ENCODE measurements at regions not wholly inside any gene's neighbourhood (a gene's known extent, or its start where the extent isn't known, plus 50 kb on each side); places are given as distances from the start of the nearest gene placed in this dataset.

DNA sequence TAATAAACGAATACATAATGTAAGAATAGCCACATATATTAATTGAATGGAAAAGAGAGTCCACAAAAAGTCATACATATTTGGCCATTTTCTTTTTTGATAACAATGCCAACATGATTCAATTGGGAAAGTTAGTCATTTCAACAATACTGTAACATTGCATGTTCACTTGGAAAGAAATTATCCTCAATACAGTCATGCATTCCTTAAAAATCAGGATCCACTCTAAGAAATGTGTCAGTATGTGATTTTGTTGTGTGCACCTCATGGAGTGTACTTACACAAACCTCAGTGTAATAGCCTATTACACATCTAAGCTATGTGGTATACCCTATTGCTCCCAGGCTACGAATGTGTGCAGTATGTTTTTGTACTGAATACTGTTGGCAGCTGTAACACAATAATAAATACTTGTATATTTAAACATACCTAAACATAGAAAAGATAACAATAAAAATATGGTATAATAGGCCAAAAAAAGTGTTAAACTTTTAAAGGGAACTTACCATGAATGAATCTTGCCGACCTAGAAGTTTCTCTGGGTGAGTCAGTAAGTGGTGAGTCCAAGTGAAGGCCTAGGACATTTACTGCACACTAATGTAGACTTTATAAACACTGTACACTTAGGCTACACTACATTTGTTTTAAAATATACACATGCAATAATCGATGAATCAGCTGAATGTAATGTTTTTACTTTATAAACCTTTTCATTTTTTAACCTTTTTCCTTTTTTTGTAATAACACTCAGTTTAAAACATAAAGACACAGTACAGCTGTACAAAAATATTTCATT, 806.8 kb downstream of the PCDH18 start:
- TF ChIP-seq, protein P1, sequence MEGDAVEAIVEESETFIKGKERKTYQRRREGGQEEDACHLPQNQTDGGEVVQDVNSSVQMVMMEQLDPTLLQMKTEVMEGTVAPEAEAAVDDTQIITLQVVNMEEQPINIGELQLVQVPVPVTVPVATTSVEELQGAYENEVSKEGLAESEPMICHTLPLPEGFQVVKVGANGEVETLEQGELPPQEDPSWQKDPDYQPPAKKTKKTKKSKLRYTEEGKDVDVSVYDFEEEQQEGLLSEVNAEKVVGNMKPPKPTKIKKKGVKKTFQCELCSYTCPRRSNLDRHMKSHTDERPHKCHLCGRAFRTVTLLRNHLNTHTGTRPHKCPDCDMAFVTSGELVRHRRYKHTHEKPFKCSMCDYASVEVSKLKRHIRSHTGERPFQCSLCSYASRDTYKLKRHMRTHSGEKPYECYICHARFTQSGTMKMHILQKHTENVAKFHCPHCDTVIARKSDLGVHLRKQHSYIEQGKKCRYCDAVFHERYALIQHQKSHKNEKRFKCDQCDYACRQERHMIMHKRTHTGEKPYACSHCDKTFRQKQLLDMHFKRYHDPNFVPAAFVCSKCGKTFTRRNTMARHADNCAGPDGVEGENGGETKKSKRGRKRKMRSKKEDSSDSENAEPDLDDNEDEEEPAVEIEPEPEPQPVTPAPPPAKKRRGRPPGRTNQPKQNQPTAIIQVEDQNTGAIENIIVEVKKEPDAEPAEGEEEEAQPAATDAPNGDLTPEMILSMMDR (IDR thresholded peaks at IDR 0.05) = no peak

DNA sequence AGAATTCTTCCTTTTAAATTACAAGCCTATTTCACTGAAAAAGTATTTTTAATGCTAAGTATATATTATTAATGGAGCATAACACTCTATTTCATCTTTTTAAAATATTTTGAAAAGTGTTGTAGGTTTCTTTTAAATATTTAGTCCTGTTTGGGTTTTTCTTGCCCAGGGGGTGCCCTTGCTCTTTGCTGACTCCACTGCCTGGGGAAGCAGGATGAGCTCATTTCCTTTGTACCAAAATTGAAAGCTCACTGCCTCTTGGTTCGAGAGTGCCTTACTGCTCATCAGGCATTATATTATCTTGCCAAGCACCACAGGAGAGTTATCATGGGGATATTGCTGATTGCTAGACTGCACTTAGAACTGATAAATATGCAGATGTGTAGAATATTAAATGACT, 819.2 kb downstream of the PCDH18 start:
- TF ChIP-seq, protein P1 (IDR thresholded peaks at IDR 0.05) = no peak

DNA sequence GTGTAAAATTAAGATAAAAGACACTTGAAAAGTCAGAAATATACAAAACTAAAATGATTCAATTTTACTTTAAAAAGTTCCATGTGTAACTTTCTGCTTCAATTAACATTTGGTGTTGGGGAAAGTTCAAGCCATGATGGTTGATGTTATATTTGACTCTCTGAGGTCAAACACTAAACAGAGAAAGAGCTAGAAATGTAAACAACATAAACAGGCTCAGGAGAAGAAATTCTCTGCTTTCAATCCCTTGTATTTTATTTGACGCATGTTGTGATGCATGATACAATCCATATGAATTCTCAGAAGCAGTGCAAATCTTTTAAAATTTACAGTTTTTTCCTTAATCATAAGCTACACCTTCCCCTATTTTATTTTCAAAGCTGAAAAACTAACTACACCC, 822.4 kb downstream of the PCDH18 start:
- TF ChIP-seq, protein P1 (IDR thresholded peaks at IDR 0.05) = no peak

DNA sequence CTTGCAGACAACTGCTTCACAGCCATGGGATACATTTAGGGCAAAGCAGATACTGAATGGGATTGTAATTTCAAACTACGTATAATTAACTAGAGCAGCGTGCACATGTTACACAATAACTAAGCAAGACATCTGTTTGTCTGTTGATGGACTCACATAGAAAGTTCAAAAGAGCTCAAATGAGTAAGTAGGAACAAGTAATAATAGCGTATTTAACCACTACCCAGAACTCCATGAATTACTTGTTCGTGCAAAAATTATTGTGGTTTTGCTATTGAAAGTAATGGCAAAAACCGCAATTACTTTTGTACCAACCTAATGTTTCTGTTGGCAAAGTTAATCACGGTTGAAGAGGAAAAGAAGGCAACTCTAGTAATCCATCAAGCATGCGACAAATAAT, 825.4 kb downstream of the PCDH18 start:
- TF ChIP-seq, protein P1 (IDR thresholded peaks at IDR 0.05) = no peak

DNA sequence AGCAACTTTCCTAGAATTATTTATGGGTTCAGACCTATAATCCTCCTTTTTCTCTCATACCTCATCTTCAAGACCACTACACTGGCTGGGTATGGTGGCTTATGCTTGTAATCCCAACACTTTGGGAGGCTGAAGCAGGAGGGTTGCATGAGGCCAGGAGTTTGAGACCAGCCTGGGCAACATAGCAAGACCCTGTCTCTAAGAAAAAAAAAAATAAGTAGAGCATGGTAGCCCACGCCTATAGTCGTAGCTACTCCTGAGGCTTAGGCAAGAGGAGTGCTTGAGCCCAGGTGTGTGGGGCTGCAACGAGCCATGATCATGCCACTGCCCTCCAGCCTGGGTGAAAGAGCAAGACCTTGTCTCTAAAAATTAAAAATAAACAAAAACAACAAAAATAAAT, 832.4 kb downstream of the PCDH18 start:
- TF ChIP-seq, protein P1 (IDR thresholded peaks at IDR 0.05) = no peak

DNA sequence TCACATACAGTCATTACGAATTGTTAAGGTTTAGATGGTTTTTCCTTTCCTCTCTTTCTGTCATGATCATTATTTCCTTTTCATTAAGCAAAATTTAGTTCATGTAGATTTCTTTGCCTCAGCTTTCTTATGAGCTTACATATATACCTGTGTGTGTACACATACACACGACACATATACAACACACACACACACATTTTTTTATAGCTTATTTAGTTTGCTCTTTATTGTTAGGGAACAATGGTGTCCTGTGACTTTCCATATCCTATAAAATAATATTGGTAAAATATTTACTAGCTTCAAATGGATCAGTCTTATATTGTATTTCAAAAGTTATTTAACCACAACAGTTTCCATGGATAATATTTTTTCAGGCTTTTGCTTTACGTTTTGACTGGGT, 840.7 kb downstream of the PCDH18 start:
- TF ChIP-seq, protein P1 (IDR thresholded peaks at IDR 0.05) = no peak

DNA sequence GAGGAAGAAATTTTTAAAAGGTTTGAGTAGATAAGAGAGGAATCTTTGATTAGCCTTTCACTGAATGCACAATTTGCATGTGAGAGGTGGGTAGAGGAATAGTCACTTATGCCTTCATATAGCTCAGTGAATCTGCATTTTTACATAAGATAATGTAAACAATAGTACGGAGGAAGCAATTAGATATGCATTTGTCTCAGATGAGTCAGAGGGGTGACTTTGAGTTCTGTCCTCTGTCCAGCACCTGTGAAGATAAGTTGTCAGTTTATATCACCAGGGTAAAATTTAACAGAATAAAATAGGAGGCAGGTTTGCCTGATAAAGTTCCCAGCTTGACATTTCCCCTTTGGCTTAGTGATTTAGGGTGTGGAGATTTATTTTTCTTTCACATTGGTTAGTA, 841.9 kb downstream of the PCDH18 start:
- TF ChIP-seq, protein P1 (IDR thresholded peaks at IDR 0.05) = no peak

DNA sequence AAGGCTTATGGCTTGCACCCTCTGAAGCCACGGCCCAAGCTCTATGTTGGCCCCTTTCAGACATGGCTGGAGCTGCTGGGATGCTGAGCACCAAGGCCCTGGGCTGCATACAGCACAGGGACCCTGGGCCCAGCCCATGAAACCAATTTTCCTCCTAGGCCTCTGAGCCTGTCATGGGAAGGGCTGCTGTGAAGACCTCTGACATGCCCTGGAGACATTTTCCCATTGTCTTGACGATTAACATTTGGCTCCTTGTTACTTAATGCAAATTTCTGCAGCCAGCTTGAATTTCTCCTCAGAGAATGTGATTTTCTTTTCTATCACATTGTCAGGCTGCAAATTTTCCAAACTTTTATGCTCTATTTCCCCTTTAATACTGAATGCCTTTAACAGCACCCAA, 844.7 kb downstream of the PCDH18 start:
- TF ChIP-seq, protein P1 (IDR thresholded peaks at IDR 0.05) = 0 out of 2 replicates have a peak, but pooled peaks have one; percentile 2

Data from LNCAP (cell line).